ENCODE measurements at regions not wholly inside any gene's neighbourhood (a gene's known extent, or its start where the extent isn't known, plus 50 kb on each side); places are given as distances from the start of the nearest gene placed in this dataset.

DNA sequence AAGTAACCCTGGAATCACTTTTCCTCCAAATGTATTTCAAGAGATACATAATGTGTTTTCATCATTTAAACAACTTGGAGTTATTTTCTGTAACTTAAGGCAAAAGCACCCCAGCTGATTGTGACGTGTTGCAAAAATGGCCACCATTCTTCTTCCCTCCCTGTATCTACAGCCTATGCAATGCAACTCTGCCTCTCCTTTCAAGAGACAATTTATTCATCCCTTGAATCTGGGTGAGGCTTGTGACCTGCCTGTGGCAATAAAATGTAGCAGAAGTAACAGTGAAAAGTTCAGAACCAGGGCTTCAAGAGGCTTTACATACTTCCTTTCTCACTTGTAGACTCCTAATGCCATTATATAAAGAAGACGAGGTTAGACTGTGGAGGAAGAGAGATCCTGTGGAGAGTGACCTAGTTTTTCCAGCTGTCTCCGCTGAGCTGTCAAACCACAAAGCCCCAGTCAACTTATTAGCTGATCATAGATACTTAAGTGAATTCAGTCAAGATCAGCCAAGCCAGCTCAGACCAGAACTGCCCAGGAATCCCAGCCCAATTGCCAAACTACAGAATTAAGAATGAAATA is 81.0 kb upstream of the KLF3 start:
- Histone ChIP-seq H3K36me3 (ENCODE audit: insufficient read depth, low read depth, low read length) (no peaks in the 10 kb centered on the region), H3K9ac (ENCODE audit: low read depth, low read length) (no peak overlapping the region), H3K27me3 (ENCODE audit: insufficient read depth, low read length) (no peaks in the 10 kb centered on the region), H3K9me3 (ENCODE audit: insufficient read depth, low read depth, low read length) (no peaks in the 10 kb centered on the region), H3K27ac (ENCODE audit: low read length) (no peak overlapping the region), H3K4me1 (ENCODE audit: insufficient read depth, low read length) (no peaks in the 10 kb centered on the region), H3K4me3 (ENCODE audit: low read length) (no peak overlapping the region)

DNA sequence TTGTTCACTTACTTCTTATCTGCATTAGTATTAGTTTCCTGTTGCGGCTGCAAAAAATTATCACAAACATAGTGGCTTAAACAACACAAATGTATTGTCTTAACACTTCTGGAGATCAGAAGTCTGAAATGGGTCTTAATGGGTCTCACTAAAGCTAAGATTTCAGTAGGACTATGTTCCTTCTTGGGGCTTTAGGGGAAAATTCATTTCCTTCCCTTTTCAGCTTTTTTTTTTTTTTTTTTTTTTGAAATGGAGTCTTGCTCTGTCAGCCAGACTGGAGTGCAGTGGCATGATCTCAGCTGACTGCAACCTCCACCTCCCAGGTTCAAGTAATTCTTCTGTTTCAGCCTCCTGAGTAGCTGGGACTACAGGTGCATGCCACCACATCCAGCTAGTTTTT is 78.1 kb upstream of the KLF3 start:
- no peak overlapping the region for H3K27ac ChIP-seq (ENCODE audit: low read length)
- no peak overlapping the region for H3K9ac ChIP-seq (ENCODE audit: low read depth, low read length)
- no peaks in the 10 kb centered on the region for H3K4me1 ChIP-seq (ENCODE audit: insufficient read depth, low read length)
- no peaks in the 10 kb centered on the region for H3K36me3 ChIP-seq (ENCODE audit: insufficient read depth, low read depth, low read length)
- H3K9me3 ChIP-seq (ENCODE audit: insufficient read depth, low read depth, low read length) = no peaks in the 10 kb centered on the region
- no peaks in the 10 kb centered on the region for H3K27me3 ChIP-seq (ENCODE audit: insufficient read depth, low read length)
- no peak overlapping the region for H3K4me3 ChIP-seq (ENCODE audit: low read length)

DNA sequence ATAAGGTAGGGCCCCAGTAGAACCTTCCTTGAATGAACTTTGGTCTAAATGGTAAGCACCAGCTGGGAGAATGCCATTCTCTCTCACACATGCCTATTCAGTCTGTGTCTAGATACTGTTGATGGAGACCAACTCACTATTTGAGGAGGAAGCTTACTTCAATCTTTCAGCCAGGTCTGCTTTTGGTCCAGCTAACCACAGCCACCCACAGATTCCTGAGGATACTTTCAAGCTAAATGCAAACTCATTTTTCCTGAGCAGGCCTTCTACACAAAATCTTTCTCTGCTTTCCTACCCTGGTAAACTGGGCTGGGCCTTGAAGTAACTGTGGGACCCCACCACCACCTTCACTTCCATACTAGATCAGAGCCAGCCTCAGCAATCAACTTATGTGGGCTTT is 76.9 kb upstream of the KLF3 start:
- Histone ChIP-seq H3K4me1 (ENCODE audit: insufficient read depth, low read length) (no peaks in the 10 kb centered on the region), H3K36me3 (ENCODE audit: insufficient read depth, low read depth, low read length) (no peaks in the 10 kb centered on the region), H3K27me3 (ENCODE audit: insufficient read depth, low read length) (no peaks in the 10 kb centered on the region), H3K4me3 (ENCODE audit: low read length) (no peak overlapping the region), H3K9ac (ENCODE audit: low read depth, low read length) (no peak overlapping the region), H3K9me3 (ENCODE audit: insufficient read depth, low read depth, low read length) (no peaks in the 10 kb centered on the region), H3K27ac (ENCODE audit: low read length) (no peak overlapping the region)

DNA sequence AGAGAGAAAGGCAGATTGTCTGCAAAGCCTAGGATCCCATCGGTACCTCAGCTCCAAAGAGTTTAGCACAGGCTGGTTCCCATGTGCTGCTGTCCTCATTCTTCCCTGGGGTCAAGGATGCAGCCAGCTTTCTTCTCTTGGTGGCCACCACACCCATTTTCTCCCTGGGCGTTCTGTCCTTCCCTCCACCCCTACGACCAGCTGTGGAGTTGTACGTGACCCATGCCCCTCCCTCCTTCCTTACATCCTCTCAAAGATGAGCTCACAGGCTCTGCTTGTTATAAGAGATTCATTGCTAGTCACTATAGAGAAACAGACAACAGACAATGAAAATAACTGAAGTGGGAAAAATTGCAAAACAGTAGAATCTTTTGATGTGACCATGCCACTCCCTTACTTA is 74.0 kb upstream of the KLF3 start:
- Histone ChIP-seq H3K9ac (ENCODE audit: low read depth, low read length) (no peak overlapping the region), H3K4me1 (ENCODE audit: insufficient read depth, low read length) (no peaks in the 10 kb centered on the region)

DNA sequence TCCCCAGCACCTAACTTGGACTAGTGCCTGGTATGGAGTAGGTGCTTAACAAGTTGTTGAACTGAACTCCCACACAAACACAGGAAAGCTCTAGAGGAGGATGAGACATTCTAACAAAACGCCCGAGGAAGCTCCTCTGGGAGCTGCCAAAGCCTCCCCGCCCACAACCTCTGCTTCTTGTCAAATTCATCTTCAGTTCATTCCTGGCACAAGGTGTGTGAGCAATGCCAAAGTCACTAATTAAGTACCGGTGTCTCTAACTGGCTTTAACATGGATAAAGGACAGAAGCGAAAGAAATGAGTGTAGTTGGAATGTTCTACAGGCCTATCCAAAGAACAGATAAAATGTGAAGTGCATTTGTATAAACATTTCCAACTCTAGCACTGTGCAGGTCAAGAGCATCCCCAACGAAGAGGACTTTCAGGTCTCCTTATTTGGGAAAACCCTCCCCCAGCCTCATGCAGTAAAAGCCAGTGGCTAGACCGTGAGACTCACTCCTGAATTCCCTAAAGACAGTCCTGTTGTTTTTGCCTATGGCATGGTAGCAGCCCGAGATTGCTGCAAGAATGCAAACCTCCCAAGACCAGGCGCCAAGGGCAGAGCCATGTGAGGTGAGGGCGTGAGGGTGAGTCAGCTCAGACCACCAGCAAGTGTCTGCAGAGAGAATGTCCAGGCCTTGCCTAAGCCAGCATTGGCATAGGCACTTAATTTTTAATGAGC is 72.2 kb upstream of the KLF3 start:
- no peak overlapping the region for H3K27ac ChIP-seq (ENCODE audit: low read length)
- no peaks in the 10 kb centered on the region for H3K9me3 ChIP-seq (ENCODE audit: insufficient read depth, low read depth, low read length)
- H3K4me1 ChIP-seq (ENCODE audit: insufficient read depth, low read length) = no peaks in the 10 kb centered on the region
- no peak overlapping the region for H3K4me3 ChIP-seq (ENCODE audit: low read length)
- H3K36me3 ChIP-seq (ENCODE audit: insufficient read depth, low read depth, low read length) = no peaks in the 10 kb centered on the region
- H3K27me3 ChIP-seq (ENCODE audit: insufficient read depth, low read length) = no peaks in the 10 kb centered on the region
- H3K9ac ChIP-seq (ENCODE audit: low read depth, low read length) = no peak overlapping the region

More for the DNA sequence above, 74.0 kb upstream of the KLF3 start:
- no peaks in the 10 kb centered on the region for H3K9me3 ChIP-seq (ENCODE audit: insufficient read depth, low read depth, low read length)
- no peaks in the 10 kb centered on the region for H3K36me3 ChIP-seq (ENCODE audit: insufficient read depth, low read depth, low read length)
- H3K27ac ChIP-seq (ENCODE audit: low read length) = no peak overlapping the region
- no peak overlapping the region for H3K4me3 ChIP-seq (ENCODE audit: low read length)
- H3K27me3 ChIP-seq (ENCODE audit: insufficient read depth, low read length) = no peaks in the 10 kb centered on the region

DNA sequence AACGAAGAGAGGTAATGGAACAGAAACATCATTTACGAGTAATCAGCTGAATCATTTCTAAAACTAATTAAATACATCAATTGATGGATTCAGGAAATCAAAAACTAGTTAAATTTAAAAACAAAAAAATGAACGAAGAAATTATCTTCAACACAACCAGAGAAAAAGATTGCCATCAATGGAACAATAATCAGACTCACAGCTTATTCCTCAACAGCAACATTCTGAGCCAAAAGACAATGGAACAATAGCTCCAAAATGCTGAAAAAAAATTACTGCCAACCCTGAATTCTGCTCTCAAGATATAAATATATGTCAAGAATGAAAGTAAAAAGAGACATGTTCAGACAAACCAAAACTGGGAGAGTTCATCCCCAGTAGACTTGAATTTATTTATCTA is 65.5 kb upstream of the KLF3 start:
- Histone ChIP-seq H3K4me1 (ENCODE audit: insufficient read depth, low read length) (no peaks in the 10 kb centered on the region), H3K4me3 (ENCODE audit: low read length) (no peak overlapping the region), H3K27ac (ENCODE audit: low read length) (no peak overlapping the region), H3K9me3 (ENCODE audit: insufficient read depth, low read depth, low read length) (no peaks in the 10 kb centered on the region), H3K9ac (ENCODE audit: low read depth, low read length) (no peak overlapping the region), H3K36me3 (ENCODE audit: insufficient read depth, low read depth, low read length) (no peaks in the 10 kb centered on the region), H3K27me3 (ENCODE audit: insufficient read depth, low read length) (no peaks in the 10 kb centered on the region)

DNA sequence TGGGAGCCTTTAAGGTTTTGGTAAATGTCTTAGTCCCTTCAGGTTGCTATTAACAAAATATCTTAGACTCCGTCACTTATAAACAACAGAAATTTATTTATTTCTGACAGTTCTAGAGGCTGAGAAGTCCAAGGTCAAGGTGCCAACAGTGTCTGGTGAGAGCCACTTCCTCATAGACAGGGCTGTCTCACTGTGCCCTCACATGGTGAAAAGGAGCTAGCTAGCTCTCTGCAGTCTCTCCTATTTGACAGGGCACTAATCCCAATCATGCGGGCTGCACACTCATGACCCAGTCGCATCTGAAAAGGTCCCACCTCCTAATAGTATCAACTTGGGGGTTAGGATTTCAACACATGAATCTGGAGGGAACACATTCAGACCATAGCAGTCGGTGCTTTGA is 63.4 kb upstream of the KLF3 start:
- H3K4me1 ChIP-seq (ENCODE audit: insufficient read depth, low read length) = peaks cover 3% of the 10 kb centered on the region; the same call in 1 of the 2 replicates
- no peaks in the 10 kb centered on the region for H3K9me3 ChIP-seq (ENCODE audit: insufficient read depth, low read depth, low read length)
- no peaks in the 10 kb centered on the region for H3K27me3 ChIP-seq (ENCODE audit: insufficient read depth, low read length)
- no peak overlapping the region for H3K27ac ChIP-seq (ENCODE audit: low read length)
- H3K36me3 ChIP-seq (ENCODE audit: insufficient read depth, low read depth, low read length) = no peaks in the 10 kb centered on the region
- H3K9ac ChIP-seq (ENCODE audit: low read depth, low read length) = no peak overlapping the region
- no peak overlapping the region for H3K4me3 ChIP-seq (ENCODE audit: low read length)

DNA sequence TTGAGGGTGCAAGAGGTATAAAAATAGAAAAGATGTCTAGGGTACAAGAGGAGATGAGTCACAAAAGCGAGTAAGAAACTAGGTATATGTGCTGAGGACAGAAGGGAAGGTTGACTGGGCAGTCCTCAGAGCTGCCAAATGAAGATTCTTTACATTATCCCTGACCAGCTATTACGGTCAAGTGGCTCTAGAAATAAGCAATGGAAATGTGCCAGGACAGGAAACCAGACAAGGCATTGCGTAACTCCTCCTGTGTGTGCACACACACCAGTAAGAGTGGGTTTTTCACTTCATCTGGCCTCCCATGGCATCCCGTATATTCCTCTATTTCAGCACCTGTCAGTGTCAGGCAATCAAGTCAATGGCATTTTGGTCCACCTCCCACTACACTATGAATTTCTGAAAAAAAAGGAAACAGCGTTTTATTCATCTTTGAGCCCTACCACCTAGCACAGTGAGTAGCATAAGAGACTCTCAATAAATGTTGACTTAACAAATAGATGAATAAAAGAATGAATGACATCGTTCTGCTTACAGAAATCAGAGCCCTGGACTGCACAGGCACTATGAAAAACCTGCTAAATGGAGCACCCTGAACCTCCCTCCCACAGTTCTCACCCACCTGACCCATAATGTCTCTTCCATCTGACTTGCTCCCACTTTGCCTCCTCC is 62.6 kb upstream of the KLF3 start:
- no peaks in the 10 kb centered on the region for H3K27me3 ChIP-seq (ENCODE audit: insufficient read depth, low read length)
- H3K9ac ChIP-seq (ENCODE audit: low read depth, low read length) = no peak overlapping the region
- H3K9me3 ChIP-seq (ENCODE audit: insufficient read depth, low read depth, low read length) = no peaks in the 10 kb centered on the region
- no peak overlapping the region for H3K4me3 ChIP-seq (ENCODE audit: low read length)
- no peak overlapping the region for H3K27ac ChIP-seq (ENCODE audit: low read length)
- H3K36me3 ChIP-seq (ENCODE audit: insufficient read depth, low read depth, low read length) = no peaks in the 10 kb centered on the region
- peaks cover 10% of the 10 kb centered on the region; the same call in 1 of the 2 replicates for H3K4me1 ChIP-seq (ENCODE audit: insufficient read depth, low read length)

DNA sequence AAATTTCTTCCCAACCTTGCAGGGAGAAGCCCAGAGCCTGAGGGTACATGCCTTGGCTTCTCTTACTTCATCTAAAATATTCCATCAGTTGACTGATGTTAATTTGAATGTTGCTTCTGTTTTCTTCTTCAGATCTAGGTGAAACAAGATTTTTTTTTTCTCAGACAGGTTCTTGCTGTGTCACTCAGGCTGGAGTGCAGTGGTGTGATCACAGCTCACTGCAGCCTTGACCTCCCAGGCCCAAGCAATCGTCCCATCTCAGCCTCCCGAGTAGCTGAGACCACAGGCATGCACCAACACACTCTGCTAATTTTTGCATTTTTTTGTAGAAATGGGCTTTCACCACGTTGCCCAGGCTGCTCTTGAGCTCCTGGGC is 62.1 kb upstream of the KLF3 start:
- no peak overlapping the region for H3K4me3 ChIP-seq (ENCODE audit: low read length)
- no peaks in the 10 kb centered on the region for H3K27me3 ChIP-seq (ENCODE audit: insufficient read depth, low read length)
- no peak overlapping the region for H3K9ac ChIP-seq (ENCODE audit: low read depth, low read length)
- H3K9me3 ChIP-seq (ENCODE audit: insufficient read depth, low read depth, low read length) = no peaks in the 10 kb centered on the region
- no peaks in the 10 kb centered on the region for H3K36me3 ChIP-seq (ENCODE audit: insufficient read depth, low read depth, low read length)
- peaks cover 10% of the 10 kb centered on the region; the same call in 1 of the 2 replicates for H3K4me1 ChIP-seq (ENCODE audit: insufficient read depth, low read length)
- no peak overlapping the region for H3K27ac ChIP-seq (ENCODE audit: low read length)

DNA sequence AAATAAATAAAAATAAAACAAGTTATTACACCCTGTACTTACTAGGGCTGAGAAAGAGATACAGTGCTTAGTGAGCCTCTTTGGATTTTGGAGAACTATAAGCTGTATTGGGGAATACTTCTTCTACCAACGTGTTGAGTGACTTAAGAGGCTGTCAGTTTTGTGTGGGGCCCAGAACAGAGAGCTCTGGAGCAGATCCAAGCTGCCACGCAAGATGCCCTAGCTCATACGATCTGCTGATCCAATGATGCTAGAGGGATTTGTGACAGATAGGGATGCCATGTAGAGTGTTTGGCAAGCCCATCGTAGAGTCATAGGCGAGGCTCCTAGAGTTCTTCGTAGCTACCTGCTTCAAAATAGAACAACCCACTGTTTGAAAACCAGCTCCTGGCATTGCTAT is 60.3 kb upstream of the KLF3 start:
- no peaks in the 10 kb centered on the region for H3K36me3 ChIP-seq (ENCODE audit: insufficient read depth, low read depth, low read length)
- H3K9me3 ChIP-seq (ENCODE audit: insufficient read depth, low read depth, low read length) = no peaks in the 10 kb centered on the region
- no peak overlapping the region for H3K27ac ChIP-seq (ENCODE audit: low read length)
- H3K4me3 ChIP-seq (ENCODE audit: low read length) = no peak overlapping the region
- no peak overlapping the region for H3K9ac ChIP-seq (ENCODE audit: low read depth, low read length)
- no peaks in the 10 kb centered on the region for H3K27me3 ChIP-seq (ENCODE audit: insufficient read depth, low read length)
- peaks cover 10% of the 10 kb centered on the region; the same call in 1 of the 2 replicates for H3K4me1 ChIP-seq (ENCODE audit: insufficient read depth, low read length)

DNA sequence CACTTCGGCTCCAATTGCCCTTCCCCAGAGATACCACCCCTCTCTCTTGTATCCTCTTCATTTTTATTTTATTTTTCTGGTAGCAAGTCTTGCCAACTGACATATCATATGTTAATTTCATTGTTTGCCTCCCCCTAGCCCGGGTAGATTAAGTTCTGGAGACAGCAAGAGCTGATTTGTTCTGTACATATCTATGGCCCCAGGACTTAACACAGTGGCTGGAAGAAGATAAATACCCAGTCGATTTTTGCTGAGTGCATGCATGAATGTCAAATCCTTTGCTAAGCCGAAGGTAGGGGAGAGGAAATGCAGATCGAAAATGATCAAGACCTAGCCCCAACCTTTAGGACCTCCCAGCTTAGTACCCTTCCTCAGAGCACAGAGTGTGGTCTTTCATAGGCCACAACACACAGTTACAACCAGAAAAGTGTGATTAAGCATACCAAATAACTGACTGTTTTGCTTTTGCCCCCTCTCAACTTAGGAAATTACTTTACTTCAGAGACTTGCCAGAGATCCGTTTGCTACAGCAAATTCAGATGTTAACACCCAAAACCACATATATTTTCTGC is 58.7 kb upstream of the KLF3 start:
- H3K27ac ChIP-seq (ENCODE audit: low read length) = no peak overlapping the region
- no peaks in the 10 kb centered on the region for H3K36me3 ChIP-seq (ENCODE audit: insufficient read depth, low read depth, low read length)
- H3K4me1 ChIP-seq (ENCODE audit: insufficient read depth, low read length) = peaks cover 15% of the 10 kb centered on the region; the same call in 1 of the 2 replicates
- H3K27me3 ChIP-seq (ENCODE audit: insufficient read depth, low read length) = no peaks in the 10 kb centered on the region
- H3K9ac ChIP-seq (ENCODE audit: low read depth, low read length) = no peak overlapping the region
- no peak overlapping the region for H3K4me3 ChIP-seq (ENCODE audit: low read length)
- no peaks in the 10 kb centered on the region for H3K9me3 ChIP-seq (ENCODE audit: insufficient read depth, low read depth, low read length)

Data from iPS-20b (cell line).